ENCODE measurements at regions not wholly inside any gene's neighbourhood (a gene's known extent, or its start where the extent isn't known, plus 50 kb on each side); places are given as distances from the start of the nearest gene placed in this dataset.

DNA sequence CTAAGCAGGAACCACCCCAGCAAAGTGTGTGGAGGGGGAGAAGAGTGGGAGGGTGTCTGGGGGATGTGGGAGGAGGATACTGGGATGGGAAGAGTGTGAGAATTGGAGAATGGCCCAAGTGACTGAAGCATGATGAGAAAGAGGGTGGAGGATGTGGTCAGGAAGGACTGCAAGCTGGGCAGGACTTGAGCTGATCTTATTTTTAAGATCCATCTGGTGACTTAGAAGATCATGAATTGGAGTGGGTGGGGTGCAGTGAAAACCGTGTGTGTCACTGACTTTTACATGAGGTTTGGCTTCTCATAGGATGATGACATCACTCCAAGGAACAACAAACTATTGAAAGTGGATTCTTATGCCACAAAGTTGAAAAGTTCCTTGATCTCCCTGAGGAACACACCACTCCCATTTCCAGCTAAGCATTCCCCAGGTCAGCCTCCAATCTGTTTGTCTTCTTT lies 287.5 kb downstream of the GALC start:
- TF ChIP-seq, protein P1, sequence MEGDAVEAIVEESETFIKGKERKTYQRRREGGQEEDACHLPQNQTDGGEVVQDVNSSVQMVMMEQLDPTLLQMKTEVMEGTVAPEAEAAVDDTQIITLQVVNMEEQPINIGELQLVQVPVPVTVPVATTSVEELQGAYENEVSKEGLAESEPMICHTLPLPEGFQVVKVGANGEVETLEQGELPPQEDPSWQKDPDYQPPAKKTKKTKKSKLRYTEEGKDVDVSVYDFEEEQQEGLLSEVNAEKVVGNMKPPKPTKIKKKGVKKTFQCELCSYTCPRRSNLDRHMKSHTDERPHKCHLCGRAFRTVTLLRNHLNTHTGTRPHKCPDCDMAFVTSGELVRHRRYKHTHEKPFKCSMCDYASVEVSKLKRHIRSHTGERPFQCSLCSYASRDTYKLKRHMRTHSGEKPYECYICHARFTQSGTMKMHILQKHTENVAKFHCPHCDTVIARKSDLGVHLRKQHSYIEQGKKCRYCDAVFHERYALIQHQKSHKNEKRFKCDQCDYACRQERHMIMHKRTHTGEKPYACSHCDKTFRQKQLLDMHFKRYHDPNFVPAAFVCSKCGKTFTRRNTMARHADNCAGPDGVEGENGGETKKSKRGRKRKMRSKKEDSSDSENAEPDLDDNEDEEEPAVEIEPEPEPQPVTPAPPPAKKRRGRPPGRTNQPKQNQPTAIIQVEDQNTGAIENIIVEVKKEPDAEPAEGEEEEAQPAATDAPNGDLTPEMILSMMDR (IDR thresholded peaks at IDR 0.05): no peak
- TF ChIP-seq POLR2AphosphoS5 (IDR thresholded peaks at IDR 0.05): no peak
